ENCODE measurements at regions not wholly inside any gene's neighbourhood (a gene's known extent, or its start where the extent isn't known, plus 50 kb on each side); places are given as distances from the start of the nearest gene placed in this dataset.
"Not testable (repeated sequence)": the region's sequence is repeated elsewhere in the genome, so short reads cannot be mapped to it uniquely, and the experiment has no call there.

DNA sequence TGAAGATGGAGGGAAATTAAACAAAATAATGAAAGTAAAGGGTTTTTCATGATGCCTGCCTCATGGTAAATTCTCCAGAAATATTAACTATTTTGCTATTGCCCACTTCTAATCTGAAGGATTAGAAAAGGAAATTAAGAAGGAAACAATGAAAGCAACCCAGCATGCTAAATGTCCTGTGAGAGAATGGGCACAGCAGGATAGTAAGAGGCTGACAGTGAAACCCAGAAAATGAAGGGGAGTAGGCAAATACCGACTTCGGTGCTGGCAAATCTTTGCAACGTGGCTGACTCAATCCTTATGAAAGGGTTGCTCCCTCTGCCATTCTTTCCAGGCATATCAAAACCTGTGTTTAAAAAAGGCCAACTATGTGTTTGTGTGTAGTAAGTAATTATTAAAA is 147.5 kb upstream of the SYNPR start:
- TF ChIP-seq ARNTL (CRISPR knock-in tag; IDR thresholded peaks at IDR 0.05; ENCODE audit: borderline replicate concordance, low read depth) (no peak), GLIS3 (CRISPR knock-in tag; IDR thresholded peaks at IDR 0.05) (no peak), TCF4 (CRISPR knock-in tag; IDR thresholded peaks at IDR 0.05; ENCODE audit: borderline replicate concordance) (no peak), SNAI2 (CRISPR knock-in tag; IDR thresholded peaks at IDR 0.05) (no peak), ZNF70 (CRISPR knock-in tag; IDR thresholded peaks at IDR 0.05) (no peak), BACH2 (CRISPR knock-in tag; IDR thresholded peaks at IDR 0.05; ENCODE audit: borderline replicate concordance) (no peak)
- TF ChIP-seq, protein P1, sequence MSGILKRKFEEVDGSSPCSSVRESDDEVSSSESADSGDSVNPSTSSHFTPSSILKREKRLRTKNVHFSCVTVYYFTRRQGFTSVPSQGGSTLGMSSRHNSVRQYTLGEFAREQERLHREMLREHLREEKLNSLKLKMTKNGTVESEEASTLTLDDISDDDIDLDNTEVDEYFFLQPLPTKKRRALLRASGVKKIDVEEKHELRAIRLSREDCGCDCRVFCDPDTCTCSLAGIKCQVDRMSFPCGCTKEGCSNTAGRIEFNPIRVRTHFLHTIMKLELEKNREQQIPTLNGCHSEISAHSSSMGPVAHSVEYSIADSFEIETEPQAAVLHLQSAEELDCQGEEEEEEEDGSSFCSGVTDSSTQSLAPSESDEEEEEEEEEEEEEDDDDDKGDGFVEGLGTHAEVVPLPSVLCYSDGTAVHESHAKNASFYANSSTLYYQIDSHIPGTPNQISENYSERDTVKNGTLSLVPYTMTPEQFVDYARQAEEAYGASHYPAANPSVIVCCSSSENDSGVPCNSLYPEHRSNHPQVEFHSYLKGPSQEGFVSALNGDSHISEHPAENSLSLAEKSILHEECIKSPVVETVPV (CRISPR knock-in tag; IDR thresholded peaks at IDR 0.05): no peak
- TF ChIP-seq, protein P2, sequence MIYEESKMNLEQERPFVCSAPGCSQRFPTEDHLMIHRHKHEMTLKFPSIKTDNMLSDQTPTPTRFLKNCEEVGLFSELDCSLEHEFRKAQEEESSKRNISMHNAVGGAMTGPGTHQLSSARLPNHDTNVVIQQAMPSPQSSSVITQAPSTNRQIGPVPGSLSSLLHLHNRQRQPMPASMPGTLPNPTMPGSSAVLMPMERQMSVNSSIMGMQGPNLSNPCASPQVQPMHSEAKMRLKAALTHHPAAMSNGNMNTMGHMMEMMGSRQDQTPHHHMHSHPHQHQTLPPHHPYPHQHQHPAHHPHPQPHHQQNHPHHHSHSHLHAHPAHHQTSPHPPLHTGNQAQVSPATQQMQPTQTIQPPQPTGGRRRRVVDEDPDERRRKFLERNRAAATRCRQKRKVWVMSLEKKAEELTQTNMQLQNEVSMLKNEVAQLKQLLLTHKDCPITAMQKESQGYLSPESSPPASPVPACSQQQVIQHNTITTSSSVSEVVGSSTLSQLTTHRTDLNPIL (CRISPR knock-in tag; IDR thresholded peaks at IDR 0.05; ENCODE audit: low read depth): no peak
- no peak for ATAC-seq

DNA sequence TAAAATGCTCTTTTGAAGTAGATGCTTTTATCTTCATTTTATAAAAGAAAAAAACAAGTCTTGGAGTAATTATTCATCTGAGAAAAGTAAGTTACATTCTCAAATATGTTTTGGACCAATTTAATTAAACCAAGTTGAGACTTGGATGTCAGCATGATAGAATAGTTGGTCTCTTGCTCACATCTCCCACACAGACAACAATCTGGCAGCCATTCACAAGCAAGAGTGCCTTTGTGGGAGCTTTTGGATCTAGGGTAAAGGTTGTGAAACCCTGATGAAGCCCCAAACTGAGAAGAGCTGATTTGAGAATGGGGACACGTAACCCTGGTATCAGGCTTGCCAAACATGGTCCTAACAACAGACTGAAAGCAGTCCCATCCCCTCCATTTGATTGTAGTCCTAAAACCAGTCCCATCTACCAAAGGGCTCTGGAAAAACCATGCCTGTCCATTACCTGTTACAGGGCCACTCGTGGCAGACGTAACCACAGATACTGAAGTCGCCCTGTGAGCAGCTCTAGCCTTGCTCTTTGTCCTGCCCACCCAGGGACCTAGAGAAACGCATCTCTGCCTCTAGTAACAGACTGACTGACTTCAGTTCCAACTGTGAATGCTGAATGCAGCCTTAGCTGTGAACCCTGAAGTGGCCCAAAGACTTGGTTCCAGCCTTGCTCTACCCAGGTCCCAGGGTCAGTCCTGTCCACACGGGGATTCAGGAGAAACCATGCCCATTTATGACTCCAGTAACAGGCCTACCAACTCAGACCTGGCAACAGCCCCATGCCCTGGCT is 145.5 kb upstream of the SYNPR start:
- no peak; the same call in 2 of the 3 replicates for ATAC-seq
- TF ChIP-seq BACH2 (CRISPR knock-in tag; IDR thresholded peaks at IDR 0.05; ENCODE audit: borderline replicate concordance) (no peak), ZFP3 (CRISPR knock-in tag; IDR thresholded peaks at IDR 0.05) (no peak), ARNTL (CRISPR knock-in tag; IDR thresholded peaks at IDR 0.05; ENCODE audit: borderline replicate concordance, low read depth) (no peak), ZNF565 (CRISPR knock-in tag; conservative IDR thresholded peaks at IDR 0.05; ENCODE audit: low read depth) (no peak), ZC3H10 (CRISPR knock-in tag; IDR thresholded peaks at IDR 0.05) (no peak), ZFP30 (CRISPR knock-in tag; IDR thresholded peaks at IDR 0.05) (no peak)
- TF ChIP-seq, protein P2 (CRISPR knock-in tag; IDR thresholded peaks at IDR 0.05; ENCODE audit: low read depth): no peak
- TF ChIP-seq, protein P1 (CRISPR knock-in tag; IDR thresholded peaks at IDR 0.05): no peak
- TF ChIP-seq, protein P3, sequence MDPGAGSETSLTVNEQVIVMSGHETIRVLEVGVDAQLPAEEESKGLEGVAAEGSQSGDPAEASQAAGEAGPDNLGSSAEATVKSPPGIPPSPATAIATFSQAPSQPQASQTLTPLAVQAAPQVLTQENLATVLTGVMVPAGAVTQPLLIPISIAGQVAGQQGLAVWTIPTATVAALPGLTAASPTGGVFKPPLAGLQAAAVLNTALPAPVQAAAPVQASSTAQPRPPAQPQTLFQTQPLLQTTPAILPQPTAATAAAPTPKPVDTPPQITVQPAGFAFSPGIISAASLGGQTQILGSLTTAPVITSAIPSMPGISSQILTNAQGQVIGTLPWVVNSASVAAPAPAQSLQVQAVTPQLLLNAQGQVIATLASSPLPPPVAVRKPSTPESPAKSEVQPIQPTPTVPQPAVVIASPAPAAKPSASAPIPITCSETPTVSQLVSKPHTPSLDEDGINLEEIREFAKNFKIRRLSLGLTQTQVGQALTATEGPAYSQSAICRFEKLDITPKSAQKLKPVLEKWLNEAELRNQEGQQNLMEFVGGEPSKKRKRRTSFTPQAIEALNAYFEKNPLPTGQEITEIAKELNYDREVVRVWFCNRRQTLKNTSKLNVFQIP (CRISPR knock-in tag; IDR thresholded peaks at IDR 0.05; ENCODE audit: borderline replicate concordance, low read depth): no peak

DNA sequence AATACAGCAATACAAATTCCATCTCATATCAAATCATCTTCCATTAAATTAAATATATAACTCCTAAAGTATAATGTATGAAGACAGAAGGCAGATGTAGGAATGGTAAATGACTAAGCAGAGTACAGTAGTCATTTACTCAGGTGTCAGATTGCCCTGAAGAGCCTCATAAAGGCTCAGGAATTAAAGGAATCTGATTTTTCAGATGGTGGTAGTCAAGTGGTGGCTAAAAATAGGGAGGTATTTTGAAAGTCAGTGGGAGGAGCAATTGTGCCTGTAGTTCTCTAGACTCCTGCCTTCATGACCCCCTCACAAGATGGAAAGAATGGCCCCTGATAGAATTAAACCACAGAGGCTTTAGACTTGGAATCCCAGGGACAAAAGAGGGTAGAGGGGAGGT is 142.7 kb upstream of the SYNPR start:
- TF ChIP-seq OSR1 (CRISPR knock-in tag; IDR thresholded peaks at IDR 0.05) (no peak), ZC3H10 (CRISPR knock-in tag; IDR thresholded peaks at IDR 0.05) (0 out of 2 replicates have a peak, but pooled peaks have one; percentile 32), ARNTL (CRISPR knock-in tag; IDR thresholded peaks at IDR 0.05; ENCODE audit: borderline replicate concordance, low read depth) (no peak), ZNF8 (CRISPR knock-in tag; IDR thresholded peaks at IDR 0.05) (no peak), TCF4 (CRISPR knock-in tag; IDR thresholded peaks at IDR 0.05; ENCODE audit: borderline replicate concordance) (no peak), ZFP30 (CRISPR knock-in tag; IDR thresholded peaks at IDR 0.05) (no peak), ISL1 (CRISPR knock-in tag; IDR thresholded peaks at IDR 0.05) (peak; percentile 74), SNAI2 (CRISPR knock-in tag; IDR thresholded peaks at IDR 0.05) (no peak), ZNF565 (CRISPR knock-in tag; conservative IDR thresholded peaks at IDR 0.05; ENCODE audit: low read depth) (no peak)
- TF ChIP-seq, protein P2 (CRISPR knock-in tag; IDR thresholded peaks at IDR 0.05; ENCODE audit: low read depth): no peak

DNA sequence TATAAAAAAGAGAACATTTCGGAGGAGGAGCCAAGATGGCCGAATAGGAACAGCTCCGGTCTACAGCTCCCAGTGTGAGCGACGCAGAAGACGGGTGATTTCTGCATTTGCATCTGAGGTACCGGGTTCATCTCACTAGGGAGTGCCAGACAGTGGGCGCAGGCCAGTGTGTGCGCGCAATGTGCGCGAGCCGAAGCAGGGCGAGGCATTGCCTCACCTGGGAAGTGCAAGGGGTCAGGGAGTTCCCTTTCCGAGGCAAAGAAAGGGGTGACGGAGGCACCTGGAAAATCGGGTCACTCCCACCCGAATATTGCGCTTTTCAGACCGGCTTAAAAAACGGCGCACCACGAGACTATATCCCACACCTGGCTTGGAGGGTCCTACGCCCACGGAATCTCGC is 141.9 kb upstream of the SYNPR start:
- ATAC-seq: not testable (repeated sequence)

More for the DNA sequence above, 142.7 kb upstream of the SYNPR start:
- peak; percentile 97 for ATAC-seq
